Medulla oblongata (tissue), 1 donor: ENCODE measurements at regions not wholly inside any gene's neighbourhood (a gene's known extent, or its start where the extent isn't known, plus 50 kb on each side); places are given as distances from the start of the nearest gene placed in this dataset.
"Not testable (repeated sequence)": the region's sequence is repeated elsewhere in the genome, so short reads cannot be mapped to it uniquely, and the experiment has no call there.

Experiments used
- DNase-seq: peaks from one replicate; pipeline ENCODE4 v3.0.0-alpha.2; 2015; ENCODE audit errors: extremely low spot score

GRCh38 chr7:9036080-9036479, 602.7 kb downstream of the NXPH1 start:
- no peak for DNase-seq

- no peak for DNase-seq
Measured at GRCh38 chr7:9071160-9071762, 637.9 kb downstream of the NXPH1 start.

GRCh38 chr7:9075774-9076173, 642.4 kb downstream of the NXPH1 start:
- not testable (repeated sequence) for DNase-seq

- no peak for DNase-seq
Measured at GRCh38 chr7:9082203-9082602, 648.8 kb downstream of the NXPH1 start.

GRCh38 chr7:9083837-9084236, 650.4 kb downstream of the NXPH1 start:
- DNase-seq: no peak

- DNase-seq: no peak
Measured at GRCh38 chr7:9091282-9091681, 657.9 kb downstream of the NXPH1 start.

DNA sequence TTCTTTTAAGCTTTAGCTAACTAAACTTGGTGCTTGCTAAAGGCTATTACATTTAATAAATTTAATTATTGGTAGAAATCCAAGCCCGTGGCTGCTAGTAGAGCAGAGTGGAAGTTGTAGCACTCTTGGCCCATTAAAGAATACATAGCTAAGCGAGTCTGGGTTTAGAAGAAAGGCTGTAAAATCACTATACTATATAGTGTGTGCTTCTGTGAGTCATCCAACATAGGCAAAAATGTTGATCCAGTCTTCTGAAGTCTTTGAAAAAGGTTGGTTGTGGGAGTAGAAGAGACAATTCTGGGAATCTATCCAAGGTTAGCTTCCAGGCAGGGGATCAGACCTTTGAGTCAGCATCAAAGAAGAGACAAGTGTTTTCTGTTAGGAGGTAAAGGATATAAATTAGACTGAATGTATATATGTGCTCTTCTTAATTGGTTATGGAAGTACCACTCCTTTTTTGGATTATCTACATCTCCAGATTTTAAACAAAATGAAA, 664.2 kb downstream of the NXPH1 start:
- DNase-seq: no peak

- DNase-seq: no peak
Measured at GRCh38 chr7:9100289-9100688, 666.9 kb downstream of the NXPH1 start.

GRCh38 chr7:9102846-9103245, 669.4 kb downstream of the NXPH1 start:
- no peak for DNase-seq

GRCh38 chr7:9106747-9107146, 673.3 kb downstream of the NXPH1 start:
- no peak for DNase-seq

DNA sequence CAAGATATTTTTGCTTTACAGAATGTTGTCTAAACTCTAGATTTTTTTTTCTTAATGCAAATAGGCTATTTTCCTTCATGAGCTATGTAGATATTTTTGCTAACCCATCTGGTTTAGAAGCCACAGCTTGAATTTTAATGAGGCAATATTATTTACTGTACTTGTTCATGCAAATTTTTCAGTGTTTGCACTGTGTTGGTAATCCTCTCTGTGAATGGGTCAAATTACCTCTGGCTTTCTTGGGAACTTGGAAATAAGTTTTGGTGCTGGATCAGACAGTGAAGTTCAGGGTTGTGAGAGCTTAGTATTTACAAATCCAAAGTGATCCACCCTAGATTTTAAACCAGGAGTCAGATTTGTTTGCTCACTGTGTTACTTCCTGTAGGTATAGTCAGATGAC, 686.9 kb downstream of the NXPH1 start:
- no peak for DNase-seq

- no peak for DNase-seq
Measured at GRCh38 chr7:9124320-9124719, 690.9 kb downstream of the NXPH1 start.

GRCh38 chr7:9125246-9125645, 691.8 kb downstream of the NXPH1 start:
- DNase-seq: no peak

GRCh38 chr7:9127901-9128300, 694.5 kb downstream of the NXPH1 start:
- no peak for DNase-seq

GRCh38 chr7:9148687-9149086, 715.3 kb downstream of the NXPH1 start:
- DNase-seq: no peak

- no peak for DNase-seq
Measured at GRCh38 chr7:9149499-9150082, 716.2 kb downstream of the NXPH1 start.

- not testable (repeated sequence) for DNase-seq
Measured at GRCh38 chr7:9163691-9164090, 730.3 kb downstream of the NXPH1 start.

DNA sequence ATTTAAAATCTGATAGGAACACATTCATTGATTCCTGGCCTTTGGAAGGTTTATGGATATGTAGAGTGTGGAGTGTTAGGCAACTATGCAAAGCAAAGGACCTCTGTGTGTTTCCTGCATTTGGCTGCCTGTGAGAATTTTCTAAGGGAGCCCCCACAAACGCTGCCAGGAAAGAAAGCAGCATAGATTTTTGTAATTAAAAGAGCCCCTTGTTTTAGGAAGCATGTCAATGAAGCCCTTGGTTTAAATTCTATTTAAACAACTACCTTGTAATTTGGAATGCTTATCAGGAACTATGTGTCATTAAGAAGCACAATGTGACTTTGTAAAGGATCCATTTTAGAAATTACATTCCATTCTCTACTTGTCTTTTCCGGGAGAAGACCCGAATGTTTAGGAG, 742.5 kb downstream of the NXPH1 start:
- DNase-seq: peak; percentile 9

DNA sequence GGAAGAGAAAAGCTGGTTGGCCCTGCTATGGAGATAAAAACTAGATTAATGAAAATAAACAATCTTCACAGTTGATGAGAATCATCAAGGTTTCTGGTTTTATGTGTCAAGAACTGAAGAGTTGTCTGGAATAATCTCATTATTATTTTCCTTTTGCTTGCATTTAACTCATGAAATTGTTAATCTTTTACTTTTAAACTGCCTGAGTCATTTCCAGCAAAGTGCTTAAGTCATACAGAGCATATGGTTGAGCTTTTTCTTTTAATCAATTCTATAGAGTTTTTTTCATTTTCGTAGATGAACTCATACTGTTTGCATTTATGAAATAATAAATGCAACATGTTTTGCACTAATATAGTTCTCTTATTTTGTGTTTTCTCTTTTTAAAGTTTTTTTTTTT, 747.9 kb downstream of the NXPH1 start:
- no peak for DNase-seq

GRCh38 chr7:9186730-9187129, 753.3 kb downstream of the NXPH1 start:
- no peak for DNase-seq

GRCh38 chr7:9189703-9190102, 756.3 kb downstream of the NXPH1 start:
- DNase-seq: no peak

DNA sequence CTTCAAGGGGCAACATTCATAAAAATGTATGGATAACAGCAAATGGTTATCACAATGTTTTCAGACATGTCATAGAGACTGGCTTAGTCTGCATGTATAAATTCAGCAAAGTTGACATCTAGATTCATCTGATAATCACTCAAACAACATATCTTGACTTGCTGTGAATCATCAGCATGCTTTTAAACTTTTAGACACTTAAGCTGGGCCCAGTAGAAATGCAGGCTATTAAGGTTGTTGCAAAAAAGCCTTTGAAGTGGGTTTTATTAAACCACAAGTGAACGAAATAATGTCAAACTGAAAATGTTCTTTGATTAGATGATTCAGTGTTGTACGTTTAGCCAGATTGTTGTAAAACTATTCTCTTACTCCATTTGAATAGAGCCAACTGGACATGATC, 759.6 kb downstream of the NXPH1 start:
- no peak for DNase-seq

GRCh38 chr7:9200626-9201025, 767.2 kb downstream of the NXPH1 start:
- no peak for DNase-seq

GRCh38 chr7:9201928-9202327, 768.5 kb downstream of the NXPH1 start:
- DNase-seq: no peak
